Mesenchymal stem cell (in vitro differentiated cells and primary cell): ENCODE measurements at regions not wholly inside any gene's neighbourhood (a gene's known extent, or its start where the extent isn't known, plus 50 kb on each side); places are given as distances from the start of the nearest gene placed in this dataset.
"Not testable (repeated sequence)": the region's sequence is repeated elsewhere in the genome, so short reads cannot be mapped to it uniquely, and the experiment has no call there.

Source experiments
- DNase-seq: peaks from one replicate; pipeline ENCODE4 v3.0.0-alpha.2; 2013
- H2AFZ ChIP-seq: one replicate; pipeline ENCODE4 v1.6.1; 2013; ENCODE audit warnings: low read depth, mild to moderate bottlenecking, control low read depth, inconsistent platforms, low read length, moderate library complexity
- H2AK5ac ChIP-seq: 2 replicates; pipeline ENCODE4 v1.6.1; 2013; ENCODE audit warnings: low read length, moderate library complexity, mild to moderate bottlenecking, inconsistent platforms; ENCODE audit not compliant: severe bottlenecking
- H2BK120ac ChIP-seq: one replicate; pipeline ENCODE4 v1.6.1; 2013; ENCODE audit warnings: low read depth, mild to moderate bottlenecking, inconsistent platforms, low read length, moderate library complexity
- H2BK12ac ChIP-seq, 2 experiments: one replicate each; pipeline ENCODE4 v1.6.1; 2013; ENCODE audit warnings: inconsistent platforms in 2 of 2, low read length in 2 of 2, mild to moderate bottlenecking in 2 of 2, moderate library complexity in 2 of 2, control low read depth in 1 of 2
- H2BK15ac ChIP-seq: one replicate; pipeline ENCODE4 v1.6.1; 2013; ENCODE audit warnings: mild to moderate bottlenecking, low read depth, inconsistent platforms; ENCODE audit not compliant: poor library complexity, severe bottlenecking
- H2BK5ac ChIP-seq: 2 replicates; pipeline ENCODE4 v1.6.1; 2013; ENCODE audit warnings: low read depth, mild to moderate bottlenecking, low read length, control low read depth, inconsistent platforms; ENCODE audit not compliant: poor library complexity, severe bottlenecking
- H3K14ac ChIP-seq, 2 experiments: one replicate each; pipeline ENCODE4 v1.6.1; 2013; ENCODE audit warnings: inconsistent platforms in 2 of 2, low read length in 2 of 2, control low read depth in 1 of 2, mild to moderate bottlenecking in 1 of 2, moderate library complexity in 1 of 2
- H3K18ac ChIP-seq, 2 experiments: one replicate each; pipeline ENCODE4 v1.6.1; 2013; ENCODE audit warnings: inconsistent platforms in 2 of 2, low read length in 2 of 2, control low read depth in 1 of 2, low read depth in 1 of 2, mild to moderate bottlenecking in 1 of 2
- H3K23ac ChIP-seq, 2 experiments: one replicate each; pipeline ENCODE4 v1.6.1; 2013; ENCODE audit warnings: inconsistent platforms in 2 of 2, low read length in 2 of 2, mild to moderate bottlenecking in 2 of 2, moderate library complexity in 2 of 2, control low read depth in 1 of 2
- H3K27ac ChIP-seq: 2 replicates; pipeline ENCODE4 v1.5.1; 2013; ENCODE audit warnings: mild to moderate bottlenecking, moderate library complexity, low read length, control low read depth, inconsistent platforms; ENCODE audit not compliant: poor library complexity, severe bottlenecking
- H3K27me3 ChIP-seq, 2 experiments: 2 replicates each; pipeline versions ENCODE4 v1.6.1 to v1.7.0; 2013; ENCODE audit warnings: low read length in 2 of 2, mild to moderate bottlenecking in 2 of 2, moderate library complexity in 2 of 2, control low read depth in 1 of 2, inconsistent platforms in 1 of 2; ENCODE audit not compliant: control insufficient read depth in 1 of 2, insufficient read depth in 1 of 2
- H3K36me3 ChIP-seq, 2 experiments: 2 replicates each; pipeline versions ENCODE4 v1.6.1 to v1.7.0; 2013; ENCODE audit warnings: low read length in 2 of 2, control low read depth in 1 of 2, inconsistent platforms in 1 of 2, low read depth in 1 of 2, mild to moderate bottlenecking in 1 of 2; ENCODE audit not compliant: insufficient read depth in 2 of 2, control insufficient read depth in 1 of 2
- H3K4ac ChIP-seq, 2 experiments: one replicate each; pipeline ENCODE4 v1.6.1; 2013; ENCODE audit warnings: inconsistent platforms in 2 of 2, low read length in 2 of 2, mild to moderate bottlenecking in 2 of 2, moderate library complexity in 2 of 2, control low read depth in 1 of 2, low read depth in 1 of 2
- H3K4me1 ChIP-seq: 2 replicates; pipeline ENCODE4 v1.6.1; 2013; ENCODE audit warnings: low read depth, low read length, control low read depth; ENCODE audit not compliant: control insufficient read depth, insufficient read depth
- H3K4me2 ChIP-seq: 2 replicates; pipeline ENCODE4 v1.6.1; 2013; ENCODE audit warnings: low read length, mild to moderate bottlenecking, inconsistent platforms; ENCODE audit not compliant: poor library complexity, severe bottlenecking
- H3K4me3 ChIP-seq, 2 experiments: 2 replicates each; pipeline versions ENCODE4 v1.5.1 to v1.7.0; 2013; ENCODE audit warnings: low read length in 2 of 2, mild to moderate bottlenecking in 2 of 2, control low read depth in 1 of 2, low read depth in 1 of 2; ENCODE audit not compliant: insufficient read depth in 1 of 2
- H3K79me1 ChIP-seq: replicated peaks from 2 replicates; pipeline ENCODE4 v1.6.1; 2013; ENCODE audit warnings: mild to moderate bottlenecking, control low read depth, low read length, inconsistent platforms; ENCODE audit not compliant: poor library complexity, severe bottlenecking
- H3K9ac ChIP-seq: 2 replicates; pipeline ENCODE4 v1.7.0; 2013; ENCODE audit warnings: mild to moderate bottlenecking, low read length, moderate library complexity
- H3K9me3 ChIP-seq: 2 replicates; pipeline ENCODE4 v1.7.0; 2013; ENCODE audit warnings: mild to moderate bottlenecking, low read length; ENCODE audit not compliant: control insufficient read depth
- H4K8ac ChIP-seq: one replicate; pipeline ENCODE4 v1.6.1; 2013; ENCODE audit warnings: inconsistent platforms, mild to moderate bottlenecking, low read length, moderate library complexity
- H4K91ac ChIP-seq: one replicate; pipeline ENCODE4 v1.6.1; 2013; ENCODE audit warnings: mild to moderate bottlenecking, low read length, inconsistent platforms
- WGBS: methylation state at CpG from one replicate; pipeline ENCODE4 v1.1.7; 2013; ENCODE audit warnings: mixed read lengths; 5-methylcytosine and 5-hydroxymethylcytosine counted together

- not testable (repeated sequence) for DNase-seq, H3K9ac ChIP-seq, H3K23ac ChIP-seq, H3K36me3 ChIP-seq, H3K18ac ChIP-seq, H4K91ac ChIP-seq, H2AK5ac ChIP-seq, H2BK15ac ChIP-seq, H2AFZ ChIP-seq, H3K9me3 ChIP-seq, H4K8ac ChIP-seq, H3K79me1 ChIP-seq, H2BK12ac ChIP-seq, H3K4me3 ChIP-seq, H3K4me2 ChIP-seq, H3K14ac ChIP-seq, H2BK5ac ChIP-seq, H2BK120ac ChIP-seq, H3K4me1 ChIP-seq, H3K27me3 ChIP-seq, H3K27ac ChIP-seq, H3K4ac ChIP-seq
- 29% methylated on average over 1 of the region's 2 CpGs for WGBS
These were observed 1283.2 kb upstream of the TMEM132C start for GRCh38 chr12:126983735-126984134.

DNA sequence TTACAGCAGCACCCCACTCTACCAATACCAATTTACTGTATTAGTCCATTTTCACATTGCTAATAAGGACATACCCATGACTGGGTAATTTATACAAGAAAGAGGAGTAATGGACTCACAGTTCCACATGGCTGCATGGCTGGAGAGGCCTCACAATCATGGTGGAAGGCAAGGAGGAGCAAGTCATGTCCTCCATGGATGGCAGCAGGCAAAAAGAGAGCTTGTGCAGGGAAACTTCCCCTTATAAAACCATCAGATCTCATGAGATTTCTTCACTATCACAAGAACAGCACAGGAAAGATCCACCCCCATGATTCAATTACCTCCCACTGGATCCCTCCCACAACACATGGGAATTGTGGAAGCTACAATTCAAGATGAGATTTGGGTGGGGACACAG lies 1281.3 kb upstream of the TMEM132C start:
- H3K27ac ChIP-seq, H3K18ac ChIP-seq, H2AFZ ChIP-seq, H3K23ac ChIP-seq, H3K9me3 ChIP-seq, H2AK5ac ChIP-seq, H2BK5ac ChIP-seq, H4K91ac ChIP-seq, H2BK15ac ChIP-seq, H4K8ac ChIP-seq, H3K36me3 ChIP-seq, H3K4me1 ChIP-seq, H3K4ac ChIP-seq, H2BK120ac ChIP-seq, H3K14ac ChIP-seq, H3K4me2 ChIP-seq, DNase-seq, H3K9ac ChIP-seq, H3K79me1 ChIP-seq, H3K27me3 ChIP-seq, H2BK12ac ChIP-seq, H3K4me3 ChIP-seq: not testable (repeated sequence)

DNA sequence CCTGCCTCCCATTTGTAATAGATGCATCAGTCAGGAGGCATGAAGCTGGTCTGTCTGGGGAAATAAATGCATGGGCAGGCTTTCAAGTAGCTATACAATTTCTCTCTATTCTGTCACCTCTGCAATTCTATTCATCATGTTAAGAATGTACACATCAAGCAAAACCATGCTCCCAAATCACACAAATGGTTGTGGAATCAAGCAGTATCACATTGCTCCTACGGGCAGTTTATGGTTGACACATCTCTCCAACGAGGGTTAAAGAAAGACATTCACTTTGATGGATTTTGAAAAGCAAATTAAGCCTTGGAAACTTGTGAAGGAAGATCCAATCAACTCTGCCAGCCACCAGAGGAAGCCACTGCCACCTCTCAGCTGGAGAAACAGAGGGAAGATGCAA lies 1277.4 kb upstream of the TMEM132C start:
- H2BK12ac ChIP-seq: no peak overlapping the region
- WGBS: 32% methylated on average over 2 of the region's 2 CpGs
- no peaks in the 10 kb centered on the region for H3K9me3 ChIP-seq

DNA sequence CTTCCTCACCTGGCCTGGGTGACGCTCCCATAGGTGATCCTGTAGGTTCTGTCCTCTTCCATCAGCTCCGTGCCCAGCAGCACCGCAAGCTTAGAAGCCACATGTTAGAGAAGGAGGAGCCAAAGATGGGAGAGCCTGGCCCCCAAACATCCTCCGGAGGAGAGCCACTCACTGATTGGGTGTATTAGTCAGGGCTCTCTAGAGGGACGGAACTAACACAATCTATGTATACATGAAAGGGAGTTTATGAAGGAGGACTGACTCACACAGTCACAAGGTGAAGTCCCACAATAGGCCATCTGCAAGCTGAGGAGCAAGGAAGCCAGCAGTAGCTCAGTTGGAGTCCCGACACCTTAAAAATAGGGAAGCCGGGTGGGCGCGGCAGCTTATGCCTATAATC lies 1273.1 kb upstream of the TMEM132C start:
- no peak overlapping the region for H3K18ac ChIP-seq
- H3K14ac ChIP-seq: no peak overlapping the region
- H3K36me3 ChIP-seq: no peaks in the 10 kb centered on the region
- no peak overlapping the region for H2AK5ac ChIP-seq
- H3K9me3 ChIP-seq: no peaks in the 10 kb centered on the region
- no peaks in the 10 kb centered on the region for H3K27me3 ChIP-seq
- H3K9ac ChIP-seq: no peak overlapping the region
- DNase-seq: no peak
- no peak overlapping the region for H2BK12ac ChIP-seq
- H2BK120ac ChIP-seq: no peak overlapping the region
- H2BK15ac ChIP-seq: no peak overlapping the region
- H2BK5ac ChIP-seq: no peak overlapping the region
- no peak overlapping the region for H3K27ac ChIP-seq
- no peak overlapping the region for H4K8ac ChIP-seq
- H3K79me1 ChIP-seq: no peaks in the 10 kb centered on the region
- H3K23ac ChIP-seq: no peak overlapping the region
- H3K4ac ChIP-seq: no peak overlapping the region
- no peak overlapping the region for H4K91ac ChIP-seq
- no peak overlapping the region for H3K4me3 ChIP-seq
- WGBS: 87% methylated on average over 9 of the region's 9 CpGs
- H2AFZ ChIP-seq: no peak overlapping the region
- no peak overlapping the region for H3K4me2 ChIP-seq
- no peaks in the 10 kb centered on the region for H3K4me1 ChIP-seq

More for the DNA sequence above, 1277.4 kb upstream of the TMEM132C start:
- no peak for DNase-seq
- Histone ChIP-seq H3K14ac (no peak overlapping the region), H3K18ac (no peak overlapping the region), H3K9ac (no peak overlapping the region), H2BK5ac (no peak overlapping the region), H3K36me3 (no peaks in the 10 kb centered on the region), H3K27me3 (no peaks in the 10 kb centered on the region), H4K91ac (no peak overlapping the region), H3K4me2 (no peak overlapping the region), H4K8ac (no peak overlapping the region), H3K23ac (no peak overlapping the region), H3K79me1 (no peaks in the 10 kb centered on the region), H3K4me3 (no peak overlapping the region), H3K4ac (no peak overlapping the region), H2AK5ac (no peak overlapping the region), H2AFZ (no peak overlapping the region), H2BK15ac (no peak overlapping the region), H3K27ac (no peak overlapping the region), H2BK120ac (no peak overlapping the region), H3K4me1 (no peaks in the 10 kb centered on the region)
